WTC11 (cell line): ENCODE measurements at regions not wholly inside any gene's neighbourhood (a gene's known extent, or its start where the extent isn't known, plus 50 kb on each side); places are given as distances from the start of the nearest gene placed in this dataset.

ENCODE experiments used
- ESRRA ChIP-seq: sonication (generic); formaldehyde crosslinking; IDR thresholded peaks from 2 replicates; pipeline ENCODE4 v1.8.1; 2022; ENCODE audit warnings: mild to moderate bottlenecking, missing genetic modification reagents, borderline replicate concordance
- JUN ChIP-seq: sonication (generic); formaldehyde crosslinking; IDR thresholded peaks from 2 replicates; pipeline ENCODE4 v1.8.0; 2023; ENCODE audit warnings: mild to moderate bottlenecking, missing genetic modification reagents
- TF ChIP-seq, protein P1 (sequence below): sonication (generic); formaldehyde crosslinking; conservative IDR thresholded peaks from 2 replicates; pipeline ENCODE4 v1.8.1; 2022; ENCODE audit warnings: mild to moderate bottlenecking, missing genetic modification reagents
- TF ChIP-seq, protein P2 (sequence below): sonication (generic); formaldehyde crosslinking; IDR thresholded peaks from 2 replicates; pipeline ENCODE4 v1.8.1; 2023; ENCODE audit warnings: mild to moderate bottlenecking, moderate library complexity, missing genetic modification reagents
- TF ChIP-seq, protein P3 (sequence below): fragments of 200-600 bp; IDR thresholded peaks from 2 replicates; pipeline ENCODE4 v1.8.0; 2022; ENCODE audit warnings: antibody characterized with exemption
- TF ChIP-seq, protein P4 (sequence below): sonication (generic); formaldehyde crosslinking; IDR thresholded peaks from 2 replicates; pipeline ENCODE4 v1.8.1; 2022; ENCODE audit warnings: low read depth, missing genetic modification reagents, borderline replicate concordance

DNA sequence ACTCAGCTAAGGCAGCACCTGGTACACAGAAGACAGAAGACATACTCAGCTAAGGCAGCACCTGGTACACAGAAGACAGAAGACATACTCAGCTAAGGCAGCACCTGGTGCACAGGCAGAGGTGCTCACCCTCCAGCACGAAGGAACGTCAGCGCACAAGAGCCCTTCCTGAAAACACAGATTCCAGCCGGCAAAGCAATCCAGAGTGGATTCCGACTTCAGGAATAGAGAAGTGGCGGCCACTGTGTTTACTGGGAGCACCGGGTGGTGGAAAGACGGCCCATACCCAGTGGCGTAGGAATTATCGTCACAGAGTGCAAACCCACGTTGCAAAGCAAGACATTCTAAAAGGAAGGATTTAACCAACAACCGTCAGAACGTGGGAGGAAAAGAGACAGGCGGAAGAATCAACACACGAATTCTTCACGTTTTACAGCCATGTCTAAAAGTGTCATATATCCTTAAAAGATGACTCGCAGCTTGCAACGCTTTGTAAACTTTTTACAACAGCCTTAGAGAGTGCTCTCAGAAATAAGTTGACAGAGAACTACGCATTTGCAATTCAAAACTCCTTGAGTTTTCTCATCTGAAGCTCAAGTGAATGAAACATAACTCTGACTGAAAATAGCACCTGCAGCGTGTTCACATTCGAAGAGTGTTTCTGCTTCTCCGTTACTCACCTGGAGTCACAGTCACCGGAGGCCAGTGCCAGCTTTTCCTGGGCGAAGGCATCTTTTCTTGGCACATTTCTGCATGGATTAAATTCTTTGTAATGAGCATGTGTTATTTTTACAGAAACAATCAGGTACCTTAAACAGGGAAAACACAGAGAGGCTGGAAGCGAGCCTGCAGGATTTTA is 55.8 kb upstream of the GALNT9 start:
- TF ChIP-seq, protein P1, sequence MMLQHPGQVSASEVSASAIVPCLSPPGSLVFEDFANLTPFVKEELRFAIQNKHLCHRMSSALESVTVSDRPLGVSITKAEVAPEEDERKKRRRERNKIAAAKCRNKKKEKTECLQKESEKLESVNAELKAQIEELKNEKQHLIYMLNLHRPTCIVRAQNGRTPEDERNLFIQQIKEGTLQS (CRISPR knock-in tag), result no peak
- TF ChIP-seq, protein P2, sequence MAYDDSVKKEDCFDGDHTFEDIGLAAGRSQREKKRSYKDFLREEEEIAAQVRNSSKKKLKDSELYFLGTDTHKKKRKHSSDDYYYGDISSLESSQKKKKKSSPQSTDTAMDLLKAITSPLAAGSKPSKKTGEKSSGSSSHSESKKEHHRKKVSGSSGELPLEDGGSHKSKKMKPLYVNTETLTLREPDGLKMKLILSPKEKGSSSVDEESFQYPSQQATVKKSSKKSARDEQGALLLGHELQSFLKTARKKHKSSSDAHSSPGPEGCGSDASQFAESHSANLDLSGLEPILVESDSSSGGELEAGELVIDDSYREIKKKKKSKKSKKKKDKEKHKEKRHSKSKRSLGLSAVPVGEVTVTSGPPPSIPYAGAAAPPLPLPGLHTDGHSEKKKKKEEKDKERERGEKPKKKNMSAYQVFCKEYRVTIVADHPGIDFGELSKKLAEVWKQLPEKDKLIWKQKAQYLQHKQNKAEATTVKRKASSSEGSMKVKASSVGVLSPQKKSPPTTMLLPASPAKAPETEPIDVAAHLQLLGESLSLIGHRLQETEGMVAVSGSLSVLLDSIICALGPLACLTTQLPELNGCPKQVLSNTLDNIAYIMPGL (CRISPR knock-in tag), result no peak
- TF ChIP-seq ESRRA (CRISPR knock-in tag), result no peak
- TF ChIP-seq, protein P3, sequence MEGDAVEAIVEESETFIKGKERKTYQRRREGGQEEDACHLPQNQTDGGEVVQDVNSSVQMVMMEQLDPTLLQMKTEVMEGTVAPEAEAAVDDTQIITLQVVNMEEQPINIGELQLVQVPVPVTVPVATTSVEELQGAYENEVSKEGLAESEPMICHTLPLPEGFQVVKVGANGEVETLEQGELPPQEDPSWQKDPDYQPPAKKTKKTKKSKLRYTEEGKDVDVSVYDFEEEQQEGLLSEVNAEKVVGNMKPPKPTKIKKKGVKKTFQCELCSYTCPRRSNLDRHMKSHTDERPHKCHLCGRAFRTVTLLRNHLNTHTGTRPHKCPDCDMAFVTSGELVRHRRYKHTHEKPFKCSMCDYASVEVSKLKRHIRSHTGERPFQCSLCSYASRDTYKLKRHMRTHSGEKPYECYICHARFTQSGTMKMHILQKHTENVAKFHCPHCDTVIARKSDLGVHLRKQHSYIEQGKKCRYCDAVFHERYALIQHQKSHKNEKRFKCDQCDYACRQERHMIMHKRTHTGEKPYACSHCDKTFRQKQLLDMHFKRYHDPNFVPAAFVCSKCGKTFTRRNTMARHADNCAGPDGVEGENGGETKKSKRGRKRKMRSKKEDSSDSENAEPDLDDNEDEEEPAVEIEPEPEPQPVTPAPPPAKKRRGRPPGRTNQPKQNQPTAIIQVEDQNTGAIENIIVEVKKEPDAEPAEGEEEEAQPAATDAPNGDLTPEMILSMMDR, result no peak
- TF ChIP-seq, protein P4, sequence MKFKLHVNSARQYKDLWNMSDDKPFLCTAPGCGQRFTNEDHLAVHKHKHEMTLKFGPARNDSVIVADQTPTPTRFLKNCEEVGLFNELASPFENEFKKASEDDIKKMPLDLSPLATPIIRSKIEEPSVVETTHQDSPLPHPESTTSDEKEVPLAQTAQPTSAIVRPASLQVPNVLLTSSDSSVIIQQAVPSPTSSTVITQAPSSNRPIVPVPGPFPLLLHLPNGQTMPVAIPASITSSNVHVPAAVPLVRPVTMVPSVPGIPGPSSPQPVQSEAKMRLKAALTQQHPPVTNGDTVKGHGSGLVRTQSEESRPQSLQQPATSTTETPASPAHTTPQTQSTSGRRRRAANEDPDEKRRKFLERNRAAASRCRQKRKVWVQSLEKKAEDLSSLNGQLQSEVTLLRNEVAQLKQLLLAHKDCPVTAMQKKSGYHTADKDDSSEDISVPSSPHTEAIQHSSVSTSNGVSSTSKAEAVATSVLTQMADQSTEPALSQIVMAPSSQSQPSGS, result no peak
- no peak for TF ChIP-seq JUN (CRISPR knock-in tag)
